ENCODE measurements at regions not wholly inside any gene's neighbourhood (a gene's known extent, or its start where the extent isn't known, plus 50 kb on each side); places are given as distances from the start of the nearest gene placed in this dataset.

- TF ChIP-seq CTCF (IDR thresholded peaks at IDR 0.05 in 2 of 3, conservative IDR thresholded peaks at IDR 0.05 in 1 of 3; ENCODE audit: control insufficient read depth in 2 of 3, extremely low read depth in 1 of 3, insufficient read depth in 1 of 3, low read depth in 3 of 3, low read length in 3 of 3) (no peak), ELK1 (IDR thresholded peaks at IDR 0.05; ENCODE audit: low read depth, low read length) (no peak), POLR2AphosphoS2 (IDR thresholded peaks at IDR 0.05; ENCODE audit: low read depth, low read length) (no peak), YBX1 (IDR thresholded peaks at IDR 0.05) (no peak), SMARCA5 (IDR thresholded peaks at IDR 0.05) (no peak), POLR2AphosphoS5 (IDR thresholded peaks at IDR 0.05; ENCODE audit: low read length) (no peak), RELA (IDR thresholded peaks at IDR 0.05; ENCODE audit: borderline replicate concordance, partially characterized antibody) (no peak), REST (IDR thresholded peaks at IDR 0.05; ENCODE audit: low read depth, low read length) (no peak), CHD1 (IDR thresholded peaks at IDR 0.05; ENCODE audit: low read depth, low read length) (no peak), RAD21 (IDR thresholded peaks at IDR 0.05; ENCODE audit: insufficient read depth, low read depth, low read length) (no peak), CBX5 (IDR thresholded peaks at IDR 0.05; ENCODE audit: low read depth) (no peak), JUND (IDR thresholded peaks at IDR 0.05; ENCODE audit: low read depth, low read length) (no peak), CEBPB (IDR thresholded peaks at IDR 0.05; ENCODE audit: borderline replicate concordance in 1 of 2, low read depth in 2 of 2, low read length in 2 of 2) (no peak)
These were observed 313.1 kb upstream of the ANXA10 start for GRCh38 chr4:167779280-167779679.

All from GM12878 (cell line).